Ascending aorta (tissue), 2 donors: ENCODE measurements at regions not wholly inside any gene's neighbourhood (a gene's known extent, or its start where the extent isn't known, plus 50 kb on each side); places are given as distances from the start of the nearest gene placed in this dataset.

ENCODE experiments used
- DNase-seq, 2 donors: peaks; one replicate each; pipeline ENCODE4 v3.0.0-alpha.2; 2019; ENCODE audit warnings: low spot score in 2 of 2
- H3K27ac ChIP-seq, 2 donors: fragments of 200-600 bp; sonication (generic); one replicate each; pipeline ENCODE4 v1.5.1; 2016 to 2017; ENCODE audit warnings: mild to moderate bottlenecking in 1 of 2
- H3K27me3 ChIP-seq: fragments of 200-600 bp; sonication (generic); one replicate; pipeline ENCODE4 v1.5.1; 2017
- H3K36me3 ChIP-seq, 2 donors: fragments of 200-600 bp; sonication (generic); one replicate each; pipeline ENCODE4 v1.5.1; 2016
- H3K4me1 ChIP-seq, 2 donors: fragments of 200-600 bp; sonication (generic); one replicate each; pipeline ENCODE4 v1.5.1; 2016 to 2017; ENCODE audit warnings: mild to moderate bottlenecking in 1 of 2
- H3K4me3 ChIP-seq, 2 donors: fragments of 200-600 bp; sonication (generic); one replicate each; pipeline ENCODE4 v1.5.1; 2016 to 2017; ENCODE audit warnings: mild to moderate bottlenecking in 1 of 2
- H3K9me3 ChIP-seq, 2 donors: fragments of 200-600 bp; sonication (generic); one replicate each; pipeline ENCODE4 v1.5.1; 2016
- CTCF ChIP-seq, 3 experiments: fragments of 200-600 bp in 2 of 3; fragments of 450-650 bp in 1 of 3; sonication (generic) in 2 of 3; IDR thresholded peaks; one replicate each; pipeline ENCODE4 v1.5.1; 2016 to 2019; ENCODE audit warnings: antibody characterized with exemption in 3 of 3, mild to moderate bottlenecking in 1 of 3, moderate library complexity in 1 of 3
- intact Hi-C: fragments of 100-400 bp; cut with DNase I; formaldehyde crosslinking; loops from one replicate; pipeline ENCODE4 v1.15.1; 2023

GRCh38 chr4:100682477-100683218 is 164.8 kb upstream of the EMCN start:
- DNase-seq = no peak
- H3K9me3 ChIP-seq = no peaks in the 10 kb centered on the region
- no peak overlapping the region for H3K4me3 ChIP-seq

GRCh38 chr4:100681289-100681688 is 163.5 kb upstream of the EMCN start:
- no peak for TF ChIP-seq CTCF (IDR thresholded peaks at IDR 0.05)
- H3K9me3 ChIP-seq = no peaks in the 10 kb centered on the region

More at GRCh38 chr4:100682477-100683218, 164.8 kb upstream of the EMCN start:
- intact Hi-C loops = no loop called here
- Histone ChIP-seq H3K27ac (no peak overlapping the region), H3K4me1 (no peaks in the 10 kb centered on the region), H3K27me3 (no peaks in the 10 kb centered on the region), H3K36me3 (no peaks in the 10 kb centered on the region)
- no peak for TF ChIP-seq CTCF (IDR thresholded peaks at IDR 0.05)

GRCh38 chr4:100679926-100680325 is 162.1 kb upstream of the EMCN start:
- Histone ChIP-seq H3K27ac (no peak overlapping the region), H3K4me1 (no peaks in the 10 kb centered on the region), H3K4me3 (no peak overlapping the region), H3K9me3 (no peaks in the 10 kb centered on the region), H3K36me3 (no peaks in the 10 kb centered on the region), H3K27me3 (no peaks in the 10 kb centered on the region)
- intact Hi-C loops = no loop called here
- TF ChIP-seq CTCF (IDR thresholded peaks at IDR 0.05) = no peak
- DNase-seq = no peak

More at GRCh38 chr4:100681289-100681688, 163.5 kb upstream of the EMCN start:
- DNase-seq = no peak
- no peaks in the 10 kb centered on the region for H3K36me3 ChIP-seq
- H3K4me3 ChIP-seq = no peak overlapping the region
- intact Hi-C loops = no loop called here
- no peaks in the 10 kb centered on the region for H3K27me3 ChIP-seq
- no peak overlapping the region for H3K27ac ChIP-seq
- no peaks in the 10 kb centered on the region for H3K4me1 ChIP-seq

GRCh38 chr4:100674976-100675375 is 157.2 kb upstream of the EMCN start:
- no peak for TF ChIP-seq CTCF (IDR thresholded peaks at IDR 0.05)
- no peaks in the 10 kb centered on the region for H3K4me1 ChIP-seq
- no peak for DNase-seq
- H3K27me3 ChIP-seq = no peaks in the 10 kb centered on the region
- no peak overlapping the region for H3K27ac ChIP-seq
- H3K36me3 ChIP-seq = no peaks in the 10 kb centered on the region
- H3K9me3 ChIP-seq = no peaks in the 10 kb centered on the region
- no peak overlapping the region for H3K4me3 ChIP-seq
- intact Hi-C loops = no loop called here

DNA sequence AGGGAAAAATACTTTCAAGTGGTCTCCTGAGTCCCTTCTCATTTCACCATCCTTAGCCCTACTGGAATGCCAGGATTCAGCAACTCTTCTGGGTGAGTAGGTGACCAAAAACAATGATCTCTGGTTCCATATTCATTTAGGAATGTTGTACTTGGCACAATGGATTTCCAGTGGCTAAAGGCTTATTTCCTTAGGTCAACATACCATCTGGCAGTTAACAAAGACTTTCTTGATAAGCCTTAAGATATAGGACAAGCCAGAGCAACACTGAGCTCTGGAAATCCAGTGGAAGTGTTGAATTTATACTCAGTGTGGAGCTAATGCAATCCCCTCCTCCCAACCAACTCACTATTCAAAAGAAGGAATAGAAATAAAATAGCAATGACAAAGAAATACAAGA is 139.4 kb upstream of the EMCN start:
- Histone ChIP-seq H3K4me1 (no peaks in the 10 kb centered on the region), H3K9me3 (no peaks in the 10 kb centered on the region), H3K27me3 (no peaks in the 10 kb centered on the region), H3K4me3 (no peak overlapping the region), H3K36me3 (no peaks in the 10 kb centered on the region), H3K27ac (no peak overlapping the region)
- no peak for DNase-seq
- no peak for TF ChIP-seq CTCF (IDR thresholded peaks at IDR 0.05)
- intact Hi-C loops = no loop called here
